Activated CD4-positive, CD25-positive, alpha-beta regulatory T cell (primary cell): ENCODE measurements at regions not wholly inside any gene's neighbourhood (a gene's known extent, or its start where the extent isn't known, plus 50 kb on each side); places are given as distances from the start of the nearest gene placed in this dataset.
"Not testable (repeated sequence)": the region's sequence is repeated elsewhere in the genome, so short reads cannot be mapped to it uniquely, and the experiment has no call there.

Experiments used
- DNase-seq, 4 experiments: peaks; one replicate each; lab custom pipeline; 2025; lab: John Stamatoyannopoulos, UW

DNA sequence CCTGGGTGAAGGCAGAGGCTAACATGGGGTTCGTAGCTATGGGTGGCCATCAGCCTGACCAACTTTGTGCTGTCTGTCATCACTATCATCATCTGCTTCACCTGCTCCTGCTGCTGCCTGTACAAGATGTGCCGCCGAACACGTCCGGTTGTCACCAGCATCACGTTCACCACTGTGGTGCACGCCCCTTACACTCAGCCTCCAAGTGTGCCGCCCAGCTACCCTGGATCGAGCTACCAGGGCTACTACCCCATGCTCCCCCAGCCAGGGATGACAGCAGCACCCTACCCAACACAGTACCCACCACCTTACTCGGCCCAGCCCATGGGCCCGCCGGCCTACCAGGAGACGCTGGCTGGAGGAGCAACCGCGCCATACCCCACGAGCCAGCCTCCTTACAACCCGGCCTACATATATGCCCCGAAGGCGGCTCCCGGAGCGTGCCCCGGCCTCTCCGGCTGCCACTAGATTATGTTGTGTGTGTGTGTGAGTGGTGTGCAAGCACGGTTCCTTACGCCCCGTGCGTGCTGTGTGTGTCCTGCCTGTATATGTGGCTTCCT, 213.4 kb upstream of the XIST start:
- no peak for DNase-seq

DNA sequence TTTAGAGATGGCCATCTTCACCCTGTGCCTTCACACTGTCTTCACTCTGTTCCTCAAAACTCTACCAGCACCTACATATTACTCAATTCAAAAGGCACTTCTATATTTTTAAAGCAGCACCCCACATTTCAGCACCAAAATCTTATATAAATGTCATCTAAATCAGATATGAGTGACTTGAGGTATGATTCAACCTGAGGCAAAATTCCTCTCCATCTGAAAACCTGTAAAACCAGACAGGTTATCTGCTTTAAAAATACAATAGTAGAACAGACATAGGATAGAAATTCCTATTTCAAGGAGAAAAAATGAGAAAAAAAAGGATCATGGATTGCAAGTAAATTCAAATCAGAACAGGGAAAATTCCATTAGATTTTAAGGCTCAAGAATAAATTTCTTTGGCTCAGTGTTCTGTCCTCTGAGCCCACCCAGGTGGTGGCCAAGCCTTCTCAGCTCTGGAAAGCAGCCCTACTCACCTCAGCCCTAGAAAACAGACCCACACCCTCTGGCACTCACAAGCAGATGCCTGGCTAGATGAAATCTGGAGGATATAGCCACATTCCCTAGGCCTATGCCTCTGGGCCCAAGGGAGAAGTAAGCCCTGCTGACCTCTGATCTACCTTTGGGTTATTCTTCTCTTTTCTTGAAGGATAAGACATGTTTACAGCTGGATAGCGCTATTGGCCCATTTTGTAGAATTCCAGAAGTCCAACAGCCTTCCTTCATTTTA, 211.1 kb upstream of the XIST start:
- no peak for DNase-seq

DNA sequence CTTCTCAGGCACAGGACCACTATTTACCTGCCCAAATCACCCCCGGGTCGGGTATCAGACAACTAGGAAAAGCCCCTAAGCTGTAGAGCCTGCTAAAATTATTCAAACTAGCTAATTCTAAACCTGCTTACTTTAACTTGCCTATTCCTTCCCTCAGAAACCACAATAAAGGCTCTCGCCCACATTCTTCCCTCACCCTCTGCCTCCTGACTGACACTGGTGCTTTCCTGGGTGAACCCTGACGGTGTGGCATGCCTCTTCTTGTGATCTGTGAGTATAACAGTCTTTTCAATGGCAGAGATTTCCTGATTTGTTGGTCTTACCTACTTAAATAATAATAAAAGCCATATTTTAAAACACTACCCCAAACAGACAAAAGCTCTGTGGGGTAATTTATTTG, 209.4 kb upstream of the XIST start:
- no peak for DNase-seq

GRCh38 chrX:74049126-74049525, 196.6 kb upstream of the XIST start:
- no peak for DNase-seq

DNA sequence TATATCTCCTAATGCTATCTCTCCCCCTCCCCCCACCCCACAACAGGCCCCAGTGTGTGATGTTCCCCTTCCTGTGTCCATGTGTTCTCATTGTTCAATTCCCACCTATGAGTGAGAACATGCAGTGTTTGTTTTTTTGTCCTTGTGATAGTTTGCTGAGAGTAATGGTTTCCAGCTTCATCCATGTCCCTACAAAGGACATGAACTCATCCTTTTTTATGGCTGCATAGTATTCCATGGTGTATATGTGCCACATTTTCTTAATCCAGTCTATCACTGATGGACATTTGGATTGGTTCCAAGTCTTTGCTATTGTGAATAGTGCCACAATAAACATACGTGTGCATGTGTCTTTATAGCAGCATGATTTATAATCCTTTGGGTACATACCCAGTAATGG, 181.6 kb upstream of the XIST start:
- not testable (repeated sequence) for DNase-seq

DNA sequence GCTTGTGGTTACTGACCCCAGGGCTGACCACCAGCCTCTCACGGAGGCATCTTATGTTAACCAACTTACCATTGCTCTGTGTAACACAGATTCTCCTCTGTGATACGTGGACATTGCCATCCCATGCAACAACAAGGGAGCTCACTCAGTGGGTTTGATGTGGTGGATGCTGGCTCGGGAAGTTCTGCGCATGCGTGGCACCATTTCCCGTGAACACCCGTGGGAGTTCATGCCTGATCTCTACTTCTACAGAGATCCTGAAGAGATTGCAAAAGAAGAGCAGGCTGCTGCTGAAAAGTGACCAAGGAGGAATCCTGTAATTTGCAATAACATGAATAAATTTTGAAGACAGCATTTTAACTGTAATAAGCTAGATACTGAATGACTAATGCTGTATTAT, 179.0 kb upstream of the XIST start:
- DNase-seq = not testable (repeated sequence)

GRCh38 chrX:74030766-74031165, 178.3 kb upstream of the XIST start:
- DNase-seq = not testable (repeated sequence)

DNA sequence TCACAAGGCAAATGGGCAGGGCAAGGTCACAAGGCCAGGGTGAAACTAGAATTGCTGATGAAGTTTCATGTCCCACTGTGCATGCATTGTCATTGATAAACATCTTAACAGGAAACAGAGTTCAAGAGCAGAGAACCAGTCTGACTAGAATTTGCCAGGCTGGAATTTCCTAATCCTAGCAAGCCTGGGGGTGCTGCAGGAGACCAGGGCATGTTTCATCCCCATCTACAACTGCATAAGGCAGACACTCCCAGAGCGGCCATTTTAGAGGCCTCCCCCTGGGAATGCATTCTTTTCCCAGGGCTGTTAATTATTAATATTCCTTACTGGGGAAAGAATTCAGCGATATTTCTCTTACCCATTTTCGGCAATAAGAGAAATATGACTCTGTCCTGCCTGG, 172.6 kb upstream of the XIST start:
- DNase-seq = not testable (repeated sequence)

DNA sequence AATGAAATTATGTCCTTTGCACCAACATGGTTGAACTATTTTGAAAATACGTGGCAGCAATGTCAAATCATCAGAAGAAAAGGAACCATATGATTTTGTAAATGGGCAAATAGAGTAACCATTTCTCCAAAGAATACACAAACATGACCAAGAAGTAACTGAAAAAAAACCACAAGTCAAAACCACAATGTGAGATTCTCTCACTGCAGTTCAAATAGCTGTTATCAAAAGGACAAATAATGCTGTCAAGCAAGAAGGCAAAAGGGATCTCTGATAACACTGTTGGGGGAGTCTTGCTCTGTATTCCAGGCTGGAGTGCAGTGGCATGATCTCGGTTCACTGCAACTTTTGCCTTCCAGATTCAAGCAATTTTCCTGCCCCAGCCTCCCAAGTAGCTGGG, 170.7 kb upstream of the XIST start:
- DNase-seq = no peak

GRCh38 chrX:74018253-74018652, 165.7 kb upstream of the XIST start:
- DNase-seq = no peak

DNA sequence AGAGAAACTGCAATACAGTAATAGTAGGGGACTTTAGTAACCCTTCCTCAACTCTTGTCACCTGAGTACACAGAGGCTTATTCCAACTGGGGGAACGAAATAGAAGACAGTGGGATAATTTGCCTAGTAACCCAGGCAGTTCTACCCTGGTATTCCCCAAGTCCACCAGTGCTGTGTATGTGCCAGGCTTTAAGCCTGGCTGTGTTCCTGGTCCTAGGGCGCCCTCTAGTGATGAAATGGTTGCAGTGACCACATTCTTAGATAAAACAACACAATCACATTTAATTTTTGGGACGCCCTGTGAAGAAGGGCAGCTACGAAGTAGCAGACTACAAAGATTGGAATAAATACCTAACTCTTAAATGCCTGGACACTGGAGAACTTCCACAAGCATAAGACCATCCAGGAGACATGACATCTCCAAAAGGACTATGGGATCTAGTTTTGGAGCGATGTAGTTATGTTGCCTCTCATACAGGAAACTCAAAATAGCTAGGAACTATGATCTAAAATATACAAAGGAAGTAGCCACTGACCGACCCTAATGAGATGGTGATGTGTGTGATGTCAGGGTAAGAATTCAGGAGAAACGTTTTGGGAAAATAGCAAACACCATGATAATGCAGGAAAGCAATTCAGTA, 163.0 kb upstream of the XIST start:
- DNase-seq = peak; percentile 2 to 11 (median 6)

- DNase-seq = no peak
These were observed 156.5 kb upstream of the XIST start for GRCh38 chrX:74009041-74009440.

DNA sequence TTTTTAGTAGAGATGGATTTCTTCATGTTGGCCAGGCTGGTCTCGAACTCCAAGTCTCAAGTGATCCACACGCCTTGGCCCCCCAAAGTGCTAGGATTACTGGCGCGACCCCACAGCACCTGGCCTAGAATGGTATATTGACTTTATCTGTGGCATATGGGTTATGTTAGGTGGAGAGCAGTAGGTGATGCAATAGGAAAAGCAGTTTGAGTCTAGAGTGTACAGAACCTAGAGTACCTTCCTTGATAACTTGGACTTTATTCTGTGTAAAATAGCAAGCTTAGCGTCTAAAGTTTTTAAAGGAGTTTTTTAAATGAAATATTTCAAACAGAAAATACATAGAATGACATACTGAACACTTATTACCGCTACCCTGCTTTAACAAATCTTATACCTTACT, 139.5 kb upstream of the XIST start:
- DNase-seq = no peak

- DNase-seq = no peak
These were observed 134.7 kb upstream of the XIST start for GRCh38 chrX:73987166-73987565.

- DNase-seq = no peak
These were observed 127.1 kb upstream of the XIST start for GRCh38 chrX:73979551-73980131.

- DNase-seq = no peak
These were observed 125.1 kb upstream of the XIST start for GRCh38 chrX:73977542-73978169.

- DNase-seq = not testable (repeated sequence)
These were observed 114.9 kb upstream of the XIST start for GRCh38 chrX:73967461-73967860.

DNA sequence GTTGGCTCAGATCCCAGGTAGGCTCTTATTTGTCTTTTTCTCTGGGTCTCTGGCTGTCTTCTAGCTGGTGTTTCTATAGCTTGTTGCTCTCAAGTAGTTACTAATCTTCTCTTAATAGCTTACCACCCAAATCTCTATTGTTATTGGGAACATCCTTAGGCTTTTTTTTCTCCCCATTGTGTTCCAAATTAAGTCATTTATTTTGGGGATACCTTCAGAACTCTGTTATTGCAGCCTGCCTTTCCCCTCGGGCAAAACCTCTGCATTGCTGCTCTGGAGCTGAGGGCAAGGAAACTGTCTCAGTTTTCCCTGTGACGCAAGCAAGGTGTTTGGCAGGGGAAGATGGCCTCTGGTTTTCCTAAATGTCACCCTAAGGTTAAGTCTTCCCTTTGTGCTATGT, 113.3 kb upstream of the XIST start:
- no peak for DNase-seq

- DNase-seq = no peak
These were observed 112.1 kb upstream of the XIST start for GRCh38 chrX:73964579-73964978.

- DNase-seq = no peak
These were observed 111.2 kb upstream of the XIST start for GRCh38 chrX:73963682-73964081.

- DNase-seq = no peak
These were observed 110.4 kb upstream of the XIST start for GRCh38 chrX:73962948-73963347.

GRCh38 chrX:73961867-73962266, 109.4 kb upstream of the XIST start:
- DNase-seq = not testable (repeated sequence)

- DNase-seq = no peak
These were observed 92.0 kb upstream of the XIST start for GRCh38 chrX:73944563-73944908.
